Esophagus muscularis mucosa (tissue), 4 donors: ENCODE measurements at regions not wholly inside any gene's neighbourhood (a gene's known extent, or its start where the extent isn't known, plus 50 kb on each side); places are given as distances from the start of the nearest gene placed in this dataset.

Experiments
- DNase-seq: peaks from one replicate; pipeline ENCODE4 v3.0.0-alpha.2; 2017; ENCODE audit errors: extremely low spot score
- H3K27ac ChIP-seq, 4 donors: fragments of 200-600 bp; sonication (generic); replicated peaks in 1 of 4; 1 replicate in 3 of 4; 2 replicates in 1 of 4; pipeline ENCODE4 v1.5.1; 2016 to 2019; ENCODE audit warnings: mild to moderate bottlenecking in 1 of 4
- H3K27me3 ChIP-seq, 4 donors: fragments of 200-600 bp; sonication (generic); one replicate each; pipeline versions ENCODE4 v1.5.1 to v1.6.0; 2016 to 2019
- H3K36me3 ChIP-seq, 4 donors: fragments of 200-600 bp; sonication (generic); one replicate each; pipeline ENCODE4 v1.5.1; 2016 to 2019
- H3K4me1 ChIP-seq, 4 donors: fragments of 200-600 bp; sonication (generic); one replicate each; pipeline ENCODE4 v1.5.1; 2016 to 2019
- H3K4me3 ChIP-seq, 4 donors: fragments of 200-600 bp; sonication (generic); 1 replicate in 2 of 4; 2 replicates in 2 of 4; pipeline ENCODE4 v1.5.1; 2016 to 2019; ENCODE audit warnings: mild to moderate bottlenecking in 4 of 4, moderate library complexity in 1 of 4
- H3K9me3 ChIP-seq, 4 donors: fragments of 200-600 bp; sonication (generic); 1 replicate in 3 of 4; 2 replicates in 1 of 4; pipeline ENCODE4 v1.5.1; 2016 to 2019
- CTCF ChIP-seq, 3 experiments: fragments of 200-600 bp in 2 of 3; fragments of 450-650 bp in 1 of 3; sonication (generic) in 2 of 3; IDR thresholded peaks; one replicate each; pipeline ENCODE4 v1.5.1; 2017 to 2019; ENCODE audit warnings: antibody characterized with exemption in 3 of 3, mild to moderate bottlenecking in 2 of 3, moderate library complexity in 1 of 3
- EP300 ChIP-seq: sonication (generic); formaldehyde crosslinking; IDR thresholded peaks from one replicate; pipeline ENCODE4 v1.6.1; 2017; ENCODE audit warnings: antibody characterized with exemption
- POLR2A ChIP-seq: fragments of 450-650 bp; IDR thresholded peaks from one replicate; pipeline ENCODE4 v1.6.1; 2017; ENCODE audit warnings: antibody characterized with exemption, moderate library complexity, mild to moderate bottlenecking, low read depth
- POLR2AphosphoS5 ChIP-seq, 2 donors: sonication (generic); formaldehyde crosslinking; IDR thresholded peaks; one replicate each; pipeline ENCODE4 v1.6.1; 2017; ENCODE audit warnings: antibody characterized with exemption in 2 of 2
- WGBS: methylation state at CpG from one replicate; pipeline ENCODE4 v1.1.5; 2018; 5-methylcytosine and 5-hydroxymethylcytosine counted together
- intact Hi-C: fragments of 100-400 bp; cut with DNase I; formaldehyde crosslinking; loops from one replicate; pipeline ENCODE4 v1.15.1; 2023

GRCh38 chr2:129698593-129698992 is 280.9 kb upstream of the RAB6C start:
- Histone ChIP-seq H3K4me1 (no peaks in the 10 kb centered on the region), H3K27me3 (no peaks in the 10 kb centered on the region), H3K27ac (no peak overlapping the region), H3K36me3 (no peaks in the 10 kb centered on the region), H3K4me3 (no peak overlapping the region), H3K9me3 (no peaks in the 10 kb centered on the region)
- DNase-seq: peak; percentile 85
- intact Hi-C loops: no loop called here
- TF ChIP-seq CTCF (IDR thresholded peaks at IDR 0.05) (no peak), POLR2A (no peak), POLR2AphosphoS5 (IDR thresholded peaks at IDR 0.05) (no peak), EP300 (no peak)
- WGBS: 67% methylated on average over 3 of the region's 3 CpGs

- Histone ChIP-seq H3K9me3 (no peaks in the 10 kb centered on the region), H3K27me3 (no peaks in the 10 kb centered on the region)
- WGBS: 83% methylated on average over 10 of the region's 10 CpGs
Measured at GRCh38 chr2:129699781-129700573, 279.5 kb upstream of the RAB6C start.

GRCh38 chr2:129702416-129703176 is 276.9 kb upstream of the RAB6C start:
- DNase-seq: peak; percentile 55
- intact Hi-C loops: no loop called here
- Histone ChIP-seq H3K27me3 (no peaks in the 10 kb centered on the region), H3K4me1 (no peaks in the 10 kb centered on the region), H3K4me3 (no peak overlapping the region), H3K9me3 (no peaks in the 10 kb centered on the region), H3K27ac (no peak overlapping the region), H3K36me3 (no peaks in the 10 kb centered on the region)
- 77% methylated on average over 4 of the region's 4 CpGs for WGBS
- TF ChIP-seq CTCF (IDR thresholded peaks at IDR 0.05) (no peak), POLR2A (no peak), POLR2AphosphoS5 (IDR thresholded peaks at IDR 0.05) (no peak), EP300 (no peak)

More at GRCh38 chr2:129699781-129700573, 279.5 kb upstream of the RAB6C start:
- DNase-seq: peak; percentile 55
- no peak overlapping the region for H3K27ac ChIP-seq
- H3K4me3 ChIP-seq: no peak overlapping the region
- intact Hi-C loops: no loop called here
- no peaks in the 10 kb centered on the region for H3K4me1 ChIP-seq
- no peaks in the 10 kb centered on the region for H3K36me3 ChIP-seq
- no peak for TF ChIP-seq POLR2A
- TF ChIP-seq CTCF (IDR thresholded peaks at IDR 0.05): no peak
- TF ChIP-seq EP300: no peak
- no peak for TF ChIP-seq POLR2AphosphoS5 (IDR thresholded peaks at IDR 0.05)

GRCh38 chr2:129705085-129705484 is 274.4 kb upstream of the RAB6C start:
- Histone ChIP-seq H3K9me3 (no peaks in the 10 kb centered on the region), H3K36me3 (no peaks in the 10 kb centered on the region), H3K27me3 (no peaks in the 10 kb centered on the region), H3K27ac (no peak overlapping the region), H3K4me3 (no peak overlapping the region), H3K4me1 (no peaks in the 10 kb centered on the region)
- intact Hi-C loops: no loop called here
- WGBS: 92% methylated on average over 5 of the region's 6 CpGs
- peak; percentile 81 for DNase-seq
- TF ChIP-seq CTCF (IDR thresholded peaks at IDR 0.05): no peak
- no peak for TF ChIP-seq EP300
- no peak for TF ChIP-seq POLR2AphosphoS5 (IDR thresholded peaks at IDR 0.05)
- TF ChIP-seq POLR2A: no peak
